ENCODE measurements at regions not wholly inside any gene's neighbourhood (a gene's known extent, or its start where the extent isn't known, plus 50 kb on each side); places are given as distances from the start of the nearest gene placed in this dataset.

DNA sequence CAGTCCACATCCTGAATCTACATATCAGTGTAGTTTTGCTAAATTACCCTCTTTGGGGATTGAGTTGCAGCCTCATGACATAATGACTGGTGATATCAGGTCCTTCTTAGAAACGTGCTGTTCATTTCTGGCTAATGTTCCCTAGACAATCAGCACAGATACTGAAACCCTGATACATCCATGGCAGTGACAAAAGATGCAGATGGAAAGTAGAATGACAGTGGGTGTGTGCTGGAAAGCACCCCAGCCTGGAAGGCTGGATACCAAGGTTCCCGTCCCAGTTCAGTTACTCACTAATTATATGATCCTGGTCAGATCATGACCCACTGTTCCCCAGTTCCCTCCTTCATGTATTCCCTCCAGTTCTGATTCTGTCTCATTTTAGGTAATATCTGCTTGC, 198.2 kb upstream of the FGGY start:
- TF ChIP-seq, protein P1, sequence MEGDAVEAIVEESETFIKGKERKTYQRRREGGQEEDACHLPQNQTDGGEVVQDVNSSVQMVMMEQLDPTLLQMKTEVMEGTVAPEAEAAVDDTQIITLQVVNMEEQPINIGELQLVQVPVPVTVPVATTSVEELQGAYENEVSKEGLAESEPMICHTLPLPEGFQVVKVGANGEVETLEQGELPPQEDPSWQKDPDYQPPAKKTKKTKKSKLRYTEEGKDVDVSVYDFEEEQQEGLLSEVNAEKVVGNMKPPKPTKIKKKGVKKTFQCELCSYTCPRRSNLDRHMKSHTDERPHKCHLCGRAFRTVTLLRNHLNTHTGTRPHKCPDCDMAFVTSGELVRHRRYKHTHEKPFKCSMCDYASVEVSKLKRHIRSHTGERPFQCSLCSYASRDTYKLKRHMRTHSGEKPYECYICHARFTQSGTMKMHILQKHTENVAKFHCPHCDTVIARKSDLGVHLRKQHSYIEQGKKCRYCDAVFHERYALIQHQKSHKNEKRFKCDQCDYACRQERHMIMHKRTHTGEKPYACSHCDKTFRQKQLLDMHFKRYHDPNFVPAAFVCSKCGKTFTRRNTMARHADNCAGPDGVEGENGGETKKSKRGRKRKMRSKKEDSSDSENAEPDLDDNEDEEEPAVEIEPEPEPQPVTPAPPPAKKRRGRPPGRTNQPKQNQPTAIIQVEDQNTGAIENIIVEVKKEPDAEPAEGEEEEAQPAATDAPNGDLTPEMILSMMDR (conservative IDR thresholded peaks at IDR 0.05; ENCODE audit: low read depth, low read length) = no peak
- no peak for TF ChIP-seq EZH2 (IDR thresholded peaks at IDR 0.05; ENCODE audit: borderline replicate concordance, low read depth, low read length, poor library complexity, severe bottlenecking)

Measured in A673 (cell line).